SK-N-MC (cell line): ENCODE measurements at regions not wholly inside any gene's neighbourhood (a gene's known extent, or its start where the extent isn't known, plus 50 kb on each side); places are given as distances from the start of the nearest gene placed in this dataset.

ENCODE experiments used
- EZH2 ChIP-seq: fragments of 200-600 bp; sonication (generic); IDR thresholded peaks from one replicate; pipeline ENCODE4 v1.6.1; 2017; ENCODE audit warnings: antibody characterized with exemption
- FOXP2 ChIP-seq: optimal IDR thresholded peaks from 2 replicates; pipeline ENCODE3; 2011; ENCODE audit warnings: mild to moderate bottlenecking, moderate library complexity; ENCODE audit not compliant: insufficient read depth; ENCODE audit errors: extremely low read length, control extremely low read depth
- POLR2AphosphoS5 ChIP-seq: IDR thresholded peaks from 2 replicates; pipeline ENCODE4 v1.6.1; 2012; ENCODE audit warnings: mild to moderate bottlenecking, low read depth, low read length, borderline replicate concordance

DNA sequence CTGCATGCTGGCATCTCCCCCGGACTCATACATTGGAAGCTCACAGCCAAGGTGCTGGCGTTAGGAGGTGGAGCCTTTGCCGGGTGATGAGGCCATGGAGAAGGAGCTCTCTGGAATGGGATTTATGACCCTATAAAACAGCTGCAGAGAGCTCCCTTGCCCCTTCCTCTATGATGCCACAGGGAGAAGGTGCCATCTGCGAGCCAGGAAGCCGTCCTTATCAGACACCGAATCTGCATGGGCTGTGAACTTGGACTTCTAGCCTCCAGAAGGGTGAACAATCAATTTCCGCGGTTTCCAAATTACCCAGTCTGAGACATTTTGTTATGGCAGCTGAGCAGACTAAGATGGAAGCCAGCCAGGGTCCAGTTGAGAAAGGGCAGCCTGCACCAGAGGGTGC lies 381.2 kb upstream of the IRX1 start:
- TF ChIP-seq FOXP2, result no peak
- no peak for TF ChIP-seq EZH2
- no peak for TF ChIP-seq POLR2AphosphoS5
